Activated CD4-positive, alpha-beta T cell treated with anti-CD3 and anti-CD28 coated beads, Interleukin-10, Interleukin-2, amounts not matched to agents 100 ng/mL and 50 ng/mL, durations not matched to agents 16 hours and 8 hours (primary cell): ENCODE measurements at regions not wholly inside any gene's neighbourhood (a gene's known extent, or its start where the extent isn't known, plus 50 kb on each side); places are given as distances from the start of the nearest gene placed in this dataset.
"Not testable (repeated sequence)": the region's sequence is repeated elsewhere in the genome, so short reads cannot be mapped to it uniquely, and the experiment has no call there.

Experiments used
- DNase-seq: peaks from one replicate; pipeline ENCODE4 v3.0.0-alpha.2; 2020

DNA sequence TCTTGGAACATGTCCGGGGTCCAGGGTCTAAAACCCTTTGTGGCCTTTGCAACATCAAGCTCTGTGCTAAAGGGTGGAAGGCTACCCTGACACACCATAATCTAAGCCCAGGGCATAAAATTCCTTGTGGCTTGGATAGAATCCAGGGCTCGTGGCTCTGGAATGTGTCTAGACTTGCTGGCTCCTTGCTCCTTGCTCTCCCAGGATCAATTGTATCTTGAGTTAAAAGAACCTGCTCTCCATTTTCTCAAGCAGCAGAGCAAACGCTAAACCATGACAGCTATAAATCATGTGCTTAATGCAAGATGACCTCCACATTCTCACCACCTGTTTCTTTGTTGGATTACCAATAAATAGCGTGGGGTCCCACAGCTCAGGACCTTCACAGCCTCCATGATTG is 1140.9 kb upstream of the TMPRSS15 start:
- DNase-seq, result not testable (repeated sequence)

DNA sequence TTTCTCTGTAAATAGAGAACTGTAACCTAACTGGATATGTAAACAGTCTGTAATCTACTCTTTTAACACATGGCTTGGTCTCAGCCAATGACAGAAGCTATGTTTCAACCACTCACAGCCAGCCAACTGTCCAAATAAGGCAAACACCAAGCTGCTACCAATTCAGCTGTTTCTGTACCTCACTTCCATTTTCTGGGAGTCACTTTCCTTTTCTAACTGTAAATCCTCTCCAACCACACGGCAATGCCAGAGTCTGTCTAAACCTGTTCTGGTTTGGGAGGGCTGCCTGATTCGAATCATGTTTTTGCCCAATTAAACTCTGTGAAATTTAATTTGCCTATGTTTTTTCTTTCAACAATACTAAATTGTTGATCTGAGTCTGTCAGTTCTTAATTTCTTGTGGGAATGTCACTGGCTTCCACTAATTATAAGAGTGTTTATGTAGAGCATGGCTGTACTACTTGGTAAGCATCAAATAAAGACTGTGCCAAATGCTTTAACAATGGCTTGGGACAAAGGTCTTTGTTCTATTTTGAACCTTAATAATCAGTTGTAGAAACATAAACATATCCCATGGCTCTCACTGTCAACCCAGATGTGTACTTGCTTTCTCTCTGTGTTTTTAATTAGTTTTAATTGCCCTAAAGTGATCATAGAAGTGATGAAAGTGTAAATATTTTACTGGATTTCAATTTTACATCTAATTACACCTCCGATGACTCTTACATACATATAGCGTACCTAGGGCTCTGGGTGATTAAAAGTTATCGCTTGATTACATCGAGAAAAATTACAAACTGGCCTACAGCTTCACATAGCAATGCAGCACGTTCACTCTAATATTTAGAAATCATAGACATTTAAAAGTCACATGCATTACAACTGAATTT is 1144.6 kb upstream of the TMPRSS15 start:
- no peak for DNase-seq

DNA sequence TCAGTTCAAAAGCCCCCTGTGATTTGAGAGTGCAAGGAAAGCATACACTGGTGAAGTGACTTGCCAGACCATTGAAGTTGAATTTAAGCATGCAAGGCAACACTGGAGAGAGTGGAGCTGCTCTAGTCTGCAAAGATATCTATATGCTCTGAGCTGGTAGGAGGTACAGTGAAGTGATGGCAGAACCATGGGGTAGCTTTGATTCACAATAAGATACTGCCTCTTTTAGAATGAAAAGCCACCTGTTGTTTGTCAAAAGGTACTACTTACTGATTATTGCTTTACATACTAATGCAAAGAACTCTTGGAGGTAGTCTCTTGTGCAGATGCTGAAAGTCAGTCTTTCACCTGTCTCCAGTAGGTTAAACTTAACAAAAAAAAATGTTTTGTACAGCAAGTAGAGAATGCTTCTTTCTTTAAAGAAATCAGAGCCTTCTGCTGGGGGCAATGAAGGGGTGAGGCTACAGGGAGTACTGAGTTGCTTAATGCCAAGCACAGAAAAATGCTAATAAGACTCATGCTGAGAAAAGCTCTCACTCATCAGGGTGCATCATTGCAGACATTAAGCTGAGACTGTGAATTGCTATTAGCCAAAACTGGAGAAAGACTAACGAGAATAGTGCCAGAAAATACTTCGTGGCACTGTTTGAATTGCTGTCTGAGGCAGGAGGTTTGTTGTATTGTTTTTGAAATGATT is 1150.5 kb upstream of the TMPRSS15 start:
- no peak for DNase-seq

DNA sequence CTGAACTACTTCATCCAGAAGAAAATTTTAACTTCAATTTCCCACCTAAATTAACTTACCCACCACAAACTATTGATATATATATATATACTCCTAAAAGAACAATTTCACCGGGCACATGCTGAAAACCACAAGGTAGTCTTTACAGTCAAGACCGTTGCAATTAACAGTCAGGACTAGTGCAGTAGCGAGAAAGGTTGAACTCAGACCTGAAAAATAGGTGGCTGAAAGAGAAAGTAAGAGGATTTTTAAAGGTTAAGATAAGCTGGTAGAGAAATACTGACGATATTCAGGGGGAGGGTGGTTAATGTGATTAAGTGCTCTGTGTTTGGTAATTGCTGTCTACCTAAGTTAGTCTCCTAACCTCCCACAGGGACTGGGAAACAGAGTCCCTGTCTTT is 1153.5 kb upstream of the TMPRSS15 start:
- no peak for DNase-seq

DNA sequence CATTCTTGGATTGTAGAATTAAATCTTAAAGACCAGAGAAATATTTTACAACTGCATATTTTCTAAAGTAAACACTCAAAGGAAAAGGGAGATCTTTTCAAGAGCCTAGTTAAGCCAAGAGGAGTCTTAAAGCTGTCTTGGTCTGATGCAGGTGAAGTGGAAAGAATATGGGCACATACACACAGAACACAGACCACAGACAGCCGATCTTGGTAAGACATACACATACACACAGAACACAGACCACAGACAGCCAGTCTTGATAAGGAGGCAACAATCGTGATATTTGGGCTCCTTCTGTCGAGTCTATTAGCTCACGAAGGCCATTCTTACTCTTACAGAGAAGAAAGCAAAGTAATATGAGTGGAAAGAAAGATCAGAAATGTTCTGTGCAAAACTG is 1153.9 kb upstream of the TMPRSS15 start:
- no peak for DNase-seq

DNA sequence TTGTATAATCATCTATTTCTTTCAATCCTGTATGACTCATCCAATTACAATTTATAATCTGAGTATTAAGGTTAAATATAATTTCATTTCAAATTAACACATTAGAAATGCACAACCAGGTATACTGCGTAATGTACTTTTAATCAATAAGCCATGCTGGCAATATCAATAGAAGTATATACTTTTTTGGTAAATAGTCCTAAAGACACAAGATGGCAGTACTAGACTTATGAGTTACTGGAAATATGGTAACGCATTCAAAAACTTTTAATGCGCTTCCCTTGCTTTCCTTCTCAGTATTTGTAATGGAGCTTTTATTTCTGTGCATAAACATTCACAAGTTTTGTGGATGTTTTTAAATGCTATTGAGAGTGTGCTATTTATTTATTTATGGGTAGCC is 1162.0 kb upstream of the TMPRSS15 start:
- no peak for DNase-seq

DNA sequence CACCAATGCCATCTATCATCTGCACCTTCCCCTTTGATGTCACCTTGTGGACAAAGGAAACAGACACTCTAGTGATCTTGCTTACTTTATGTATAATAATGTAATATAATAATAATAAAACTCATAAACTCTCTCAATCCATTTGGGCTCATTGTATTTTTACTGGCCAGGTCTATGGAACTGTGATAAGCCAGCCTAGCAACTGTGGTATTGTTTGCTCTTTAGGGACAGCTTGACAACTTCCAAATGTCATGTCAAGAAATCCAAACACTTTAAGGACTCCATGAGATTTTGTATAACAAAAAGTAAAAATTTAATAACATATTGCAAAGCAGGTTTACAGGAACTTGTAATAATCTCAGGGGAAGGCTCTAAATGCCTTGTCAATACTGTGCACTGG is 1163.4 kb upstream of the TMPRSS15 start:
- DNase-seq, result no peak

DNA sequence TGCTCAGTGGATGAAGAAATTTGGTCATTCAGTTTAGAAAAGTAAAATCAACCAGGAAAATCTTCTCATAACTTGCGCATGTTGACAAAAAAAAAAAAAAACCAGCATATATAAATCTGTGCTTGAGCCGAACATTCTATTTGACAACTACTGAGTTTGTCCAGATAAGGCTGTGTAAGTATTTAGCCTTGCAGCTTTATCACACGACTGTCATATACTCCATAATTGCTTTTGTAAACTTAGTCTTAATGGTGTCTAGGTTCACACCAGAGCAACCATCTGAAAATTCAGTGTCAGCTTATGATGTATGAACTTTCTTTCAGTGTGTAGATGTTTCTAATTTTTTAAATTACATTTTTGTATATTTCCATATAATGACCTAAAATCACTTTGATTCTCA is 1173.8 kb upstream of the TMPRSS15 start:
- DNase-seq, result no peak

DNA sequence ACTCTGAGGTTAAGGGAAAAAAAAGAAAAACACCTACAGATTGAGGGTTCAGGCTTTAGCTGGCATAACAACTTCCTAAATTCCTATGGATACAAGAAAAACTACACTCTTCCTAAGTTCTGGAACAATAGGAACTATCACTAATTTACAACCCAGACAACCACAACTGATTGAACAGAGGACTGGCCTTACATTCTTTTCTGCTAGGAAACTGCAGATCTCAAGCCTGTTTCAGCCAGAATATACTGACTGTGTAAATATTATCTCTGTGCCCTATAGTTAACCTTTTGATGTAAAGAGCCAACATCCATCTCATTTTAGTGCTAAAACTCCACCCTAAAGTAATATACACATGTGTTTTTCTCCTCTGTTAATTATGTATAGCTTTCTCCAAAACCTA is 1186.5 kb upstream of the TMPRSS15 start:
- DNase-seq, result no peak

DNA sequence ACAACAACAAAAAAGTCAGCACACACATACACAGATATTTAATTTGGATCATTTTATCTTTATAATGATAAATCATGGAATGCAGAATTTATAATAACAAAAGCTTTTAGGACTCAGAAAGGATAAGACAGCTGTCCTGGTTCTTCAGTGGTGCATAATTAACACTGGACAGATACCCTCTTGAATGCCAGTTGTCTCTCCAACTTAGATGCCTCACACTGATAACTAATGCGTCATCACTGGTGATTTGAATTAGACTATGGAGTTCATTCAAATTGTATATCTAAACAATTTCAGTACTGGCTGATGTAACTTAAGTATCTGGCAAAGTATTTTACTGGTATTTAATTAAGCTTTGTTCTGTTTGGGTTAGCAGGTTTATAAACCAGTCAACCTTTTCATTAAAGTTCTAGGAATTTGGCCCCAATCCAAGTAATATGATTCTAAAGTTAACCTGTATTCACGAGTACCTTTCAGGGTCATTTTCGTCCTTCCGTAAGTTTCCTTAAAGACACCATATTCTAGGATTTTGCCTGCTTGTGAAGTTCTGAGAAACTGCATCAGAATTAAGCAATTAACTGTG is 1199.5 kb upstream of the TMPRSS15 start:
- no peak for DNase-seq

DNA sequence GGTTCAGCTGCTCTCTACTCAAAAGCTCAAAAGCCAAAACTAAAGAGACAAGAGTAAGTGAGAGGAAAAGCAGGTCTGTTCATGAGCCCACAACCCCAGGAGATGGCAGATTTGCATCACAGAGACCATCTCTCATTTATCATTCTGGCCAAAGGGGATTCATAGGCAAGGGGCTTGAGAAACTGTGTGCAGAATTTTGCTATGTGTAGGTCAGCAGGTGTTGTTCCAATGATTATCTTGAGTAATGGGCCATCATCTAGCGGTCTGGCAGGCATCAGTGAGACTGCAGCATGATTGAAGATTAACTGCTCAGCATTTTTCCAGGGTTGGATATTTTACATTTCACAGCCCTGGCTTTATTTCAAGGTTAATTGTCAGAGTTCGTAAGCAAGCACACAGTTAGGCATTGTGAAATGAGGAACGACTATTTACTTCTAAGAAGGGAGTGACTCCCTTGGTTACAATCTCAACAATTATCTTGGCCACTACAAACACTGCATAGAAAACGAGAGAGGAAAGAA is 1204.6 kb upstream of the TMPRSS15 start:
- DNase-seq, result no peak

DNA sequence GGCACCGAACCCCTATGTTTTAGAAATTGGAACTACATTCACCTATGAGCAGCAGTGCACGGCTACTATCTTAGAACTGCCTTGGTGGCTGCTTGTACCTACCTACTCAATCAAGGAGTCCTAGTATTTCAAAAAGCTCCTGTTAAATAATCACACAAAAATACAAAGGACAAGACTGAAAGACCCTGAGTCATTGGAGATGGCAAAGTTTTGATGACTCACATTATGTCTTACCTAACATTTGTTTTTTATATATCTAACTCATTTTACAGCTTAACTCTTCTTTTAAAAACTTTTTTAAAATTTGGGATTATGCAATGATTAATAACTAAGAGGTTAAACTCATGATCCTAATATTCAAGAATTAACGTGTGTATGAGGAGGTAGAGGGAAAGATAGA is 1206.0 kb upstream of the TMPRSS15 start:
- no peak for DNase-seq

DNA sequence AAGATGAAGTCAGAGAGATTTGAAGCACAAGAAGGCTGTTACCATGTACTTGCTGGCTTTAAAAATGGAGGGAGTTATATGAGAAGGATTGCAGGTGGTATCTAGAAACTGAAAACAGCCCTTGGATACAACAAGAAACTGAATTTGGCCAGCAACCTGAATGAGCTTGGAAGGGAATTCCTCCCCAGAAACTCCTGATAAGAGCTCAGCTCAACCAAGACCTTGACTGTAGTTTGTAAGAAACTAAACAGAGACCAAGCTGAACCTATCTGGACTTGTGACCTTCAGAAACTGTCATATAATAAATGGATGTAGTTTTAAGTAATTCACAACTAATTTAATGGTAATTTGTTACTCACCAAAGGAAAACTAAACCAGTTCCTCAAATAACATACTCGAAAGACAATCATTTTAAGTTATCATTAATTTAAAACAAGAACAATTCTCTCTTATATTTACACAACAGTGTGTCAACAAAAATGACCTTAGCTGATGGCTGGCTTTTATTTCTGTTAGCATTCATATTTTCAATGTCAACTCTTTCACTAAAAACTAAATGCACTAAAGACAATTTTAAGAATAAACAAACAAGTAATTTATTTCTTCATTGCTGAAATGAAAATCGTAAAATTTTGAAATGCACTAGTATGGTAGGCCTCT is 1218.4 kb upstream of the TMPRSS15 start:
- DNase-seq, result no peak

DNA sequence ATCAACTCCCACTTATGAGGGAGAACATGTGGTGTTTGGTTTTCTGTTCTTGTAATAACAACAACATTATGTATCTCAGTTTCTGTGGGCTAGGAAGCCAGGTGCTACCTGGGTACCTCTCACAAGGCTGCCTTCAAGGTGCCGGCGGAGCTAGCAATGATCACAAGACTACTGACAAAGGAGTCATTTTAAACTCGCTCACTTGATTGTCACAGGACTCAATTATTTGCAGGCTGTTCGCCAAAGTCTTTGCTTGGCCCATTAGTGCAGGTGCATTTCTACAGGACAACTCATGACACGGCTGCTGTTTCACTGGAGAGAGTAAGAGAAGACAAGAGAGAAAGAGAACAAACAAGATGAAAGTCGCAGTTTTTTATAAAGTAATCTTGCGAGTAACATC is 1237.4 kb upstream of the TMPRSS15 start:
- no peak for DNase-seq

DNA sequence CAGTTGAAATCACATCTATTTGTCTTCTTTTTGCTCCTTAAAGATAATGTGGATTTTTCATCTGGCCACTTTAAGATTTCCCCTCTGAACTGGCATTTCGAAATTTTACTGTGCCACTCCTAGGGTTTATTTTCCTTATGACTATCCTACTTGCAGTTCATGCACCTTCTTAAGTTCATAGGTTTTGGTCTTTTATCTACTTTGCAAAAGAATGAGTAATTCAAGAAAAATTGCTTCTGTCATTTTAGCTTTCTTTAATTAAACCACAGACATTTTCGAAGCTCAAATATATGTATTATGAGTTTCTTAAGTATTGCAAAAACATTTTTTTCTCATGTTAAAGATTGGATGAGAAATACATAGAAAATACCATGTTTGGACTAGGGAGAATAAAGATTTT is 1244.8 kb upstream of the TMPRSS15 start:
- no peak for DNase-seq

DNA sequence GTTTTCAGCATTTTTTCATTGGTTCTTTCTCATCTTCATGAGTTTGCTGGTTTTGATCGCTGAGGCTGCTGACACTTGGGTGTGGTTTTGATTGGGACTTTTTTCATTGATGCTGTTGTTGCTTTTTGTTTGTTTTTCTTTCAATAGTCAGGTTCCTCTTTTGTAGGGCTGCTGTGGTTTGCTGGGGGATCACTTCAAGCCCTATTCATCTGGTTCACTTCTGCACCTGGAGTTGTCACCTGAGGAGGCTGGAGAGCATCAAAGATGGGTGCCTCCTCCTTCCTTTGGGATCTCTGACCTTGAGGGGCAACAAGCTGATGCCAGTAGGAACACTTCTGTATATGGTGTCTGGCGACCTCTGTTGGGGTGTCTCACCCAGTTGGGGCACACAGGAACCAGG is 1279.9 kb upstream of the TMPRSS15 start:
- no peak for DNase-seq

DNA sequence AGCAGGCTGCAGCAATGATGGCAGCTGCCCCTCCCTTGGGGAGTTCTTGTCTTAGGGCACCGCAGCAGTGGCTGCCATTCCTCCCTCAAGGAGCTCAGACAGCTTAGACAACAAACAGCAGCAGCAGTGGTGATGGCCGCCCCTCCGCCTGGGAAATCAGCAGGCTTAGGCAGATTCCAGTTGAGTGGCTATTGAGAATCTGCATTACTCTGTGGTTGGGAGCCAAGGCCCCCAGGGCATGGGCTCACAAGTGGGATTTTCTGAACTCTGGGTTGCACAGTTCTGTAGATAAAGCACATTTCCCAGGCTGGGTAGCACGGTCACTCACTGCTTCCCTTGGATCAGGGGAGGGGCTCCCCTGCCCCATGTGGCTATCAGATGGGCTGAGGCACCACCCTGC is 1280.7 kb upstream of the TMPRSS15 start:
- DNase-seq, result no peak

DNA sequence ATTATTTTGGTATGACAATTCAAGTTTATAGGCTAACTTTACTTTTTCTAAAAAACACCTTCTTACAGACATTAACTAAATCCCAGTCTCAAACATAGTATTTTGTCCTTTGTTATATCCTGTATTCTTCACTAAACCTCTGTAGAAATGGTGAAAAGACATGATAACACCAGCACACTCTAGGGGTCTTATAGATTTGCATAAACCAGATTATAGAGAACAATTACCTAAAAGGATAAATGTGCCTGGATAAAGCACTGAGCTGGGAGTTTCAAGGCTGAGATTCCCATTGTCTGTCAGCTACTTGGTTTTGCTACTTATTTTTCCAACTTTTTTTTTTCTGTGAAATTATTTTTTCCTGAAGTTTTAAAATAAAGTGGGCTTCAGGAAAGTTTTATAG is 1288.6 kb upstream of the TMPRSS15 start:
- DNase-seq, result no peak

DNA sequence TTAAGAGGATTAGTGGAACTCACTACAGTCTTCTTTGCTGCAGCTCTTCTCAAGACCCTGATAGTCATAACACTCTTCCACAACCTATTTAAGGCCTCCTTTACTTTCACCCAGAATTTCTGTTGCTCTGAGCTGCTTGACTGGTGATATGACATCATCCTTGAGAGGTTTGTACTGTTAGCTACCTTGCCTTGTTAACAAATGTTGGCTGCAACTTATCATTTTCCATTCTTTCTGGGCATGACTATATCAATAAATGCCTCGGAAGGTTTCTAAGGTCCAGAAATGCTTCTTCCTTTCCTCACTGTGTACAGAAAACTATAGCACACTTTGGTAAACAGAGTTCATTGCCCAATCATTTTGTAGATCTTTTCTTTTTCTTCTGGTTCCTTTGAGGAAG is 1292.2 kb upstream of the TMPRSS15 start:
- DNase-seq, result no peak

DNA sequence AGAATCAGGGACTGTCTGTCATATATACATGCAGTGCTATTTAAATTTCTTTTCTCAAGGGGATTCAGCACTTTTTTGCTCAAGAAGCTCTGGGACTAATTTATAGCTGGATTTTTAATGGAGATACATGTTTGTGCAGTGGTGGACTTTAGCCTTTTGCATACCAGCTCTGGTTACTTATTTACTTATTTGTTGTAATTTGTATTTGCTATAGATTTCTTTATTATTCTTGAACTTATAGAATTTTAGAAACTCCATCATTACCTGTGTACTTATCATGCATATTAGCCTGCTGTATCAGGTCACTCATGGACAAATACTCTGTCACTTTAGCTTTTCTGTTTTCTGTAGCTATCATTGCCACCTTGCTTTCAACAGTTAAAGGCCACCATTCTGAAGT is 1296.9 kb upstream of the TMPRSS15 start:
- no peak for DNase-seq

DNA sequence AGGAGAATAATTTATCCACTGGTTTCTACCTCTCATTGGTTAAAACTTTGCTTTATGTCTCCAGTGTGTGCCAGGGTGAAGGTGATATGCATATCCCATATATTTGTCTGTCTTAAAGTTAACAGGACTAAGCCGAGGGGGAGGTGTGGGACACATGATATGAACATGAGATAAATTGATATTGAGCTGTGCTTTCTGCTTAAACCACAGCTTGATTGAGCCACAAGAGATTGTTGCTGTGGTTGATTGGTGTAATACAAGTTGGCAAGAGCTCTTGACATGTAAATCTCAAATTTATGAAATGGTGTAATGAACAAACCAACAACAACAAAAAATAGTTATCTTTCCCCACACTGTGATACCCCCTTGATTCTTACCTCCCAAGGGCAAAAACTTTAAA is 1295.5 kb upstream of the NCAM2 start:
- no peak for DNase-seq

DNA sequence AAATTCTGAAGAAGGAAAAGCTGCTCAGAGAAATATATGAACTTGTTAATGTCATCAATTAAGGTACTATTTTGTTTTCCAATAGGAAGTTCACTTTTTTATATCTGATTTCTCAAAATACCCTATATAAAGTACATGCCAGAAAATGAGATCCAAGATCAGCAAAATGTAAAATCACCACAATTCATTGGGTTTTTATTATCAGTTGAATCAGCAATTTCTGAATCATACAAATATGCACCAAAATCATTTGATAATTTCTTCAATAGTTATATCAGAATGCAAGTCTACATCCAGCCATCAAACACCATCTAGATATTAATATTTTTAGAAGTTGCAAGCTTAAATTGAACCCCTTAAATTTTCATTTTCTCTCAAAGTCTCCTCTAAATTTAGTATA is 1293.4 kb upstream of the NCAM2 start:
- DNase-seq, result no peak

DNA sequence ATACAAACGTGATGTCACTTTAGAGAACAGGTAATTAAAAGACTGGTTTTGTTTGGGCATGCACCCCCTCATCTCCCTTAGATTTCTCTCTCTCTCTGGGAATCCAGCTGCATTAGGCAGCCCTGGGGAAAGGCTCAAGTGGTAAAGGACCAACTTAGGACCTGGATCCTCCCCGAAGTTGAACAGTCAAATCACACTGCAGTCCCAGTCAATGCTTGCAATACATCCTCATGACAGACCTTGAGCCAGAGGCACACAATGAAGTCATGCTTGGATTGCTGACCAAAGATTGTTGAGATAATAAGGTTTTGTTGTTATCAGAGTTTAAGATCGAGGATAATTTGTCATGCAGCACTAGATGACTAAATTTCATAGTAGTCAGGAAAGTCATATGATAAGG is 1285.8 kb upstream of the NCAM2 start:
- DNase-seq, result no peak
